Activated naive CD4-positive, alpha-beta T cell treated with anti-CD3 and anti-CD28 coated beads, Interleukin-2, amount 50 U/mL, for 72 hours (primary cell): ENCODE measurements at regions not wholly inside any gene's neighbourhood (a gene's known extent, or its start where the extent isn't known, plus 50 kb on each side); places are given as distances from the start of the nearest gene placed in this dataset.
"Not testable (repeated sequence)": the region's sequence is repeated elsewhere in the genome, so short reads cannot be mapped to it uniquely, and the experiment has no call there.

Source experiments
- ATAC-seq, 2 donors: fragments of 150-1000 bp; cut with Tn5 transposase; 2 replicates each; pipeline ENCODE4 v1.10.0; 2021; ENCODE audit warnings: mild to moderate bottlenecking in 2 of 2, moderate library complexity in 2 of 2
- DNase-seq, 2 donors: peaks; one replicate each; pipeline ENCODE4 v3.0.0; 2021 to 2022; ENCODE audit warnings: low spot score in 2 of 2
- H3K27ac Mint-ChIP-seq, 2 donors: one replicate each; pipeline ENCODE4 v1.8.0; 2022; ENCODE audit warnings: mild to moderate bottlenecking in 2 of 2, mixed read lengths in 2 of 2
- H3K36me3 Mint-ChIP-seq, 2 donors: one replicate each; pipeline ENCODE4 v1.8.0; 2022; ENCODE audit warnings: mixed read lengths in 2 of 2
- H3K9me3 Mint-ChIP-seq, 2 donors: one replicate each; pipeline ENCODE4 v1.8.0; 2022; ENCODE audit warnings: mixed read lengths in 2 of 2

DNA sequence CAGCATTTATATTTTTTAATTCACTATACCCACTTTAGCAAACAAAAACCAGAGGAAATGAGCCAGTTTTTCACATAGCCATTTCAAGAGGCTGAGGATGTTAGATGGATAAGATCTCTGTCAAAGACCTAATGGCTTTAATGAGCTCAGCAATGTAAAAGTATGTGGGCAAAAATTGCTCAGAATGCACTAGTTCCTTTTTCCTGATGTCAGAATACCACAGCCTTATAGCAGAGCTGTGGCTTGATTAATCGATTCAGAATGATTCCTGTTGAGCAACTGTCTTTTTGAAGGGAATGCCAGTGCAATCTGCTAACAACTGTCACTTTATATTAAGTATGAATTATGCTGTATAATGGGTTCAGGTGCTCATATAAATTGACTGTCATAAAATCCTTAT, 100.6 kb upstream of the HIVEP1 start:
- no peak for DNase-seq

DNA sequence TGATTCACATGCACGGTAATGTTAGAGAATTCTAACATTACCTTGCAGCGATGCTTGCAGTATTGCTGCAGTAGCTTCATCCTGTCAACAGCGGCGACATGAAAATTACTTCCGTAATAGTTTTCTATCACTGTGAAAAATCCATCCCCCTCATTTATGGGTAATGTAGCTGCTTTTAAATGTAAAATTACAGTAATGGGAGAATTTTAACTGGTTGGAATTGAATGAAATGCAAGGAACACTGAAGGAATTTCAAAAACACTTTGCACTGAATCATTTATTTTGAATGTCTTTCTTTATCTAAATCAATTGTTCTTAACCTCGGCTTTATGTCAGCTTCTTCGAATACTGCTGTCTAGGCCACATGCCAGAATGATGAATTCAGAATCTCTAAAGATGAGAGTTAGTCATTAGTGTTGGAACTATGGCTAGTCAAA, 102.4 kb upstream of the HIVEP1 start:
- ATAC-seq (no peak), DNase-seq (no peak)
- Mint-ChIP-seq H3K36me3 (peaks cover 0 to 5% of the 10 kb centered on the region in 2 donors), H3K27ac (no peak overlapping the region), H3K9me3 (no peaks in the 10 kb centered on the region)

More for the DNA sequence above, 100.6 kb upstream of the HIVEP1 start:
- no peak for ATAC-seq
- Mint-ChIP-seq H3K36me3 (peaks cover 0 to 5% of the 10 kb centered on the region in 2 donors), H3K9me3 (no peaks in the 10 kb centered on the region), H3K27ac (no peak overlapping the region)

- DNase-seq (no peak), ATAC-seq (no peak)
- no peaks in the 10 kb centered on the region for H3K9me3 Mint-ChIP-seq
- H3K27ac Mint-ChIP-seq, result no peak overlapping the region
- peaks cover 0 to 5% of the 10 kb centered on the region in 2 donors for H3K36me3 Mint-ChIP-seq
These were observed 103.5 kb upstream of the HIVEP1 start for GRCh38 chr6:11908436-11909105.

GRCh38 chr6:11903645-11904044, 108.5 kb upstream of the HIVEP1 start:
- H3K36me3 Mint-ChIP-seq, result peaks cover 0 to 5% of the 10 kb centered on the region in 2 donors
- DNase-seq, result no peak
- H3K9me3 Mint-ChIP-seq, result peaks cover 0 to 5% of the 10 kb centered on the region in 2 donors
- H3K27ac Mint-ChIP-seq, result no peak overlapping the region
- no peak for ATAC-seq

- H3K9me3 Mint-ChIP-seq, result peaks cover 0 to 5% of the 10 kb centered on the region in 2 donors
- no peak for ATAC-seq
- H3K36me3 Mint-ChIP-seq, result peaks cover 0 to 5% of the 10 kb centered on the region in 2 donors
- DNase-seq, result no peak
- H3K27ac Mint-ChIP-seq, result no peak overlapping the region
These were observed 109.6 kb upstream of the HIVEP1 start for GRCh38 chr6:11902527-11902926.

DNA sequence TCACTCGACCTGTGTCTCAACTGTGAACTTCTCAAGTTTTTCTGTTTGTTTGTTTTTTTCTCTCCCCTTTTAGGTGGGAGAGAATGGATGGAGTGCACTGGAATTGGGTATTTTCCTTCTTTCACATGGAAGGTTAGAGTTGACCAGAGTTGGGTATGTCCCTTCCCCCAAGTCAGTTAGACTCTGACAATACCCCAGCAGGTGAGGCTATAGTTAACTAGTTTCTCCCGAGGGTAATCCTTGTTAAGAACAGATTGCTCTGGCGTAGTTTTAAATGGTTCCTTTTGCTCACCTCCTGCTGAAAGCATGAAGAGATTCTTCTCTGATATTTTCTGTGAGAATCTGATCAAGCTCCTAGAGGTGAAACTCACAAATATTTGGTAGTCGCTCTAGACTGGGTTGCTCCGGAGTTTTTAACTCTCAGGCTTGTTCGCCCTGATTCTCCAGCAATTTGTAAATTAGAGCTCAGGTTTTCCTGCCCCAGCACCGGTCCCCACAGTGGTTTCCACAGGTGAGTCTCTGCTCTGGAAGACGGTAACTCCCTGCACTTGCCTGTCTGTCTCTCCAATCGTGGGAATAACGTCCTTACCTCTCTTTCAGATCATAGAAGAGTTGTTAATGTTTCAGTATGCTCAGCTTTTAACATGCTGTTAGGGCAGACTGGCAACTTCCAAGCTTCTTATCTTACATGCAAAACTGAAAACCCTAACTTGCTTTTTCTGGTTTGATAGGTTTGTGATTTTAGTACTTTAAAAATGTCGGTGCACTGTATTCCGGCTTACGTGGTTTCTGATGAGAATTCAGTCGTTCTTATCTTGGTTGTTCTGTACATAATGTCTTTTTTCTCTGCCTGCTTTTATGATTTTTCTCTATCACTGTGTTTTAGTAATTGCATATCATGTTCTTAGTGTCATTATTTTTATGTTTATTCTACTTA, 111.2 kb upstream of the HIVEP1 start:
- H3K36me3 Mint-ChIP-seq, result peaks cover 0 to under 1% of the 10 kb centered on the region in 2 donors
- H3K27ac Mint-ChIP-seq, result peak overlapping the region in 1 of 2 donors; percentile 19
- peak in 1 of 2 donors; percentile 31 for ATAC-seq
- no peak for DNase-seq
- H3K9me3 Mint-ChIP-seq, result peaks cover 0 to 5% of the 10 kb centered on the region in 2 donors

- peaks cover 0 to 4% of the 10 kb centered on the region in 2 donors for H3K36me3 Mint-ChIP-seq
- no peak overlapping the region for H3K27ac Mint-ChIP-seq
- ATAC-seq (no peak), DNase-seq (no peak)
- peaks cover 0 to 5% of the 10 kb centered on the region in 2 donors for H3K9me3 Mint-ChIP-seq
These were observed 112.5 kb upstream of the HIVEP1 start for GRCh38 chr6:11899645-11900044.

GRCh38 chr6:11894212-11894611, 115.6 kb upstream of the ADTRP start:
- H3K9me3 Mint-ChIP-seq, result peaks cover 0 to 7% of the 10 kb centered on the region in 2 donors
- ATAC-seq, result no peak
- no peak for DNase-seq
- H3K36me3 Mint-ChIP-seq, result peaks cover 0 to 4% of the 10 kb centered on the region in 2 donors
- no peak overlapping the region for H3K27ac Mint-ChIP-seq

GRCh38 chr6:11891547-11891946, 112.9 kb upstream of the ADTRP start:
- H3K9me3 Mint-ChIP-seq, result peaks cover 0 to 7% of the 10 kb centered on the region in 2 donors
- no peak overlapping the region for H3K27ac Mint-ChIP-seq
- peaks cover 0 to 4% of the 10 kb centered on the region in 2 donors for H3K36me3 Mint-ChIP-seq
- DNase-seq (no peak), ATAC-seq (no peak)

- no peak overlapping the region for H3K27ac Mint-ChIP-seq
- ATAC-seq (no peak), DNase-seq (no peak)
- H3K36me3 Mint-ChIP-seq, result peaks cover 0 to 3% of the 10 kb centered on the region in 2 donors
- peaks cover 0 to 10% of the 10 kb centered on the region in 2 donors for H3K9me3 Mint-ChIP-seq
These were observed 112.2 kb upstream of the ADTRP start for GRCh38 chr6:11890849-11891248.

DNA sequence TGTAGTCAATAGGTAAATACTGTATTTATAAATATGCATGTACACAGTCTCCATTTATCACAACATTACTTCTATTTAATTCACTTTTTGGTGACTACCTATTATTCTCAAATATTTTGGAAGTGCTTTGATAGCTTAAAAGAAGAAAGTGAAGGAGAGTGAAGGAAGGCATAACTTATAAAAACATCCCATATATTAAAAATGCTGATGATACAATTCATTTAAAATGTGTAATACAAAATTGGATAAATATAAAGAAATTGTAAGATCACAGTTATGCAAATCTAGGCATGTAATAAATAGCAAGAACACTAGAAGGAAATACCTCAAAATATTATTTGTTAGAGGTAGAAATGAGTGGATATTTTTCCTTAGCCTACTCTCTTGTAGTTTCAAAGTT, 111.6 kb upstream of the ADTRP start:
- DNase-seq (no peak), ATAC-seq (no peak)
- Mint-ChIP-seq H3K27ac (no peak overlapping the region), H3K9me3 (peaks cover 2 to 16% of the 10 kb centered on the region in 2 donors), H3K36me3 (peaks cover 0 to 3% of the 10 kb centered on the region in 2 donors)

DNA sequence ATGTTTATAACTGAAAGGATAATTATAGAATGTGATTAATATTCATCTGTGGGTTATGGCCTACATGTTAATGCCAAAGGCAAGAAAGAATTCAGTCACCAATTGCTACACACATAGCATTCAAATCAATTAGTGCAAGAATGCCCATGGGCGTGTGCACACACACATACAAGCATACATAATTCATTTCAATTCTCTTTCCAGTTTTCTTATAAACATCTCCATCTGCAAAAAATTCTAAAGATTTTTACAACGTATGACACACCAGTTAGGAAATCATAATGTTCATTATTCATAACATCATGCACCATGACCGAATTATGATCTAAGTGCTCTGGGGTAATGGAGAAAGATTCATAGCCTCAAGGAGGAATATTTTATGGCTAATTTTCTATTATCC, 111.0 kb upstream of the ADTRP start:
- H3K27ac Mint-ChIP-seq, result no peak overlapping the region
- DNase-seq, result no peak
- H3K9me3 Mint-ChIP-seq, result peaks cover 5 to 17% of the 10 kb centered on the region in 2 donors
- peaks cover 0 to 6% of the 10 kb centered on the region in 2 donors for H3K36me3 Mint-ChIP-seq
- ATAC-seq, result no peak

GRCh38 chr6:11888727-11889126, 110.1 kb upstream of the ADTRP start:
- peaks cover 5 to 14% of the 10 kb centered on the region in 2 donors for H3K9me3 Mint-ChIP-seq
- DNase-seq, result no peak
- ATAC-seq, result no peak
- peaks cover 0 to 6% of the 10 kb centered on the region in 2 donors for H3K36me3 Mint-ChIP-seq
- H3K27ac Mint-ChIP-seq, result no peak overlapping the region

DNA sequence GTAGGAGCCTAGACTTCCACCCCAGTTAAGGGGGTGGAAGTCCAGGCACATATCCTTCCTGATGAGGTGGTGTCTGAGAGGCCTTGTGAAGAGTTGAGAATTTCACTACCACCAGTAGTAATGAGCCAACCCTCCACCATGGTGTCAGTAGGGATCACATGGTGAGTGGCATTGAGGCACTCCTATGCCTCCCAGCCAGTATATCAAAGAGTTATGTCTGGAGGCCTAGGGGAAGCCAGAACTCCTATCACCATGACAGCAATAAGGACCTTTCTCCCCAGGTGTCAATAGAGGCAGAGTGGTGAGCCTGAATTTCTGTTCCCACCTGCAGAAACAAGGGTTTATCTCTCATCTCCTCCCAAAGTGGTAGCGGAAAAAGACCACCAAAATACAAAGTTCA, 106.6 kb upstream of the ADTRP start:
- peaks cover 6 to 18% of the 10 kb centered on the region in 2 donors for H3K36me3 Mint-ChIP-seq
- peaks cover 12 to 24% of the 10 kb centered on the region in 2 donors for H3K9me3 Mint-ChIP-seq
- H3K27ac Mint-ChIP-seq, result no peak overlapping the region
- DNase-seq (no peak), ATAC-seq (peak in 1 of 2 donors; percentile 74)

DNA sequence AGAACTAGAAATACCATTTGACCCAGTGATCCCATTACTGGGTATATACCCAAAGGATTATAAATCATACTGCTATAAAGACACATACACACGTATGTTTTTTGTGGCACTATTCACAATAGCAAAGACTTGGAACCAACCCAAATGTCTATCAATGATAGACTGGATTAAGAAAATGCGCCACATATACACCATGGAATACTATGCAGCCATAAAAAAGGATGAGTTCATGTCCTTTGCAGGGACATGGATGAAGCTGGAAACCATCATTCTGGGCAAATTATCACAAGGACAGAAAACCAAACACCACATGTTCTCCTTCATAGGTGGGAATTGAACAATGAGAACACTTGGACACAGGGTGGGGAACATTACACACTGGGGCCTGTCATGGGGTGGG, 104.9 kb upstream of the ADTRP start:
- not testable (repeated sequence) for ATAC-seq, H3K27ac Mint-ChIP-seq, DNase-seq
- peaks cover 13 to 25% of the 10 kb centered on the region in 2 donors for H3K36me3 Mint-ChIP-seq
- peaks cover 18 to 30% of the 10 kb centered on the region in 2 donors for H3K9me3 Mint-ChIP-seq

- peaks cover 16 to 20% of the 10 kb centered on the region in 2 donors for H3K9me3 Mint-ChIP-seq
- DNase-seq, H3K27ac Mint-ChIP-seq, ATAC-seq: not testable (repeated sequence)
- peaks cover 13 to 21% of the 10 kb centered on the region in 2 donors for H3K36me3 Mint-ChIP-seq
These were observed 101.6 kb upstream of the ADTRP start for GRCh38 chr6:11880156-11880555.

- H3K9me3 Mint-ChIP-seq, result peaks cover 13 to 20% of the 10 kb centered on the region in 2 donors
- H3K27ac Mint-ChIP-seq, result no peak overlapping the region
- DNase-seq, result no peak
- no peak for ATAC-seq
- peaks cover 13 to 19% of the 10 kb centered on the region in 2 donors for H3K36me3 Mint-ChIP-seq
These were observed 100.1 kb upstream of the ADTRP start for GRCh38 chr6:11878735-11879134.
